ENCODE measurements at regions not wholly inside any gene's neighbourhood (a gene's known extent, or its start where the extent isn't known, plus 50 kb on each side); places are given as distances from the start of the nearest gene placed in this dataset.
"Not testable (repeated sequence)": the region's sequence is repeated elsewhere in the genome, so short reads cannot be mapped to it uniquely, and the experiment has no call there.

GRCh38 chr20:4434681-4435080, 185.6 kb upstream of the ADRA1D start:
- H2AFZ ChIP-seq (ENCODE audit: low read depth, low read length): no peak overlapping the region
- no peak overlapping the region for H3K9ac ChIP-seq (ENCODE audit: low read length)
- no peaks in the 10 kb centered on the region for H3K4me1 ChIP-seq (ENCODE audit: low read length)
- H3K9me3 ChIP-seq (ENCODE audit: insufficient read depth, low read length): no peaks in the 10 kb centered on the region
- H3K27me3 ChIP-seq (ENCODE audit: low read depth, low read length): peaks cover 64% of the 10 kb centered on the region
- no peak overlapping the region for H3K4me3 ChIP-seq (ENCODE audit: low read length)
- no peak overlapping the region for H3K4me2 ChIP-seq (ENCODE audit: low read length)
- no peaks in the 10 kb centered on the region for H3K79me2 ChIP-seq (ENCODE audit: low read length)
- no peaks in the 10 kb centered on the region for H4K20me1 ChIP-seq (ENCODE audit: insufficient read depth, low read length)
- TF ChIP-seq CTCF (IDR thresholded peaks at IDR 0.05; ENCODE audit: low read depth, low read length): no peak
- TF ChIP-seq EZH2phosphoT487 (IDR thresholded peaks at IDR 0.05; ENCODE audit: low read depth): no peak
- H3K36me3 ChIP-seq (replicated peaks; ENCODE audit: low read depth, low read length): no peaks in the 10 kb centered on the region
- H3K27ac ChIP-seq (ENCODE audit: low read length): no peak overlapping the region

- Histone ChIP-seq H4K20me1 (ENCODE audit: insufficient read depth, low read length) (no peaks in the 10 kb centered on the region), H2AFZ (ENCODE audit: low read depth, low read length) (no peak overlapping the region), H3K4me1 (ENCODE audit: low read length) (no peaks in the 10 kb centered on the region), H3K9me3 (ENCODE audit: insufficient read depth, low read length) (no peaks in the 10 kb centered on the region), H3K27ac (ENCODE audit: low read length) (no peak overlapping the region), H3K9ac (ENCODE audit: low read length) (no peak overlapping the region), H3K36me3 (replicated peaks; ENCODE audit: low read depth, low read length) (no peaks in the 10 kb centered on the region), H3K4me3 (ENCODE audit: low read length) (no peak overlapping the region), H3K4me2 (ENCODE audit: low read length) (no peak overlapping the region), H3K27me3 (ENCODE audit: low read depth, low read length) (peaks cover 38% of the 10 kb centered on the region), H3K79me2 (ENCODE audit: low read length) (no peaks in the 10 kb centered on the region)
- TF ChIP-seq EZH2phosphoT487 (IDR thresholded peaks at IDR 0.05; ENCODE audit: low read depth) (no peak), CTCF (IDR thresholded peaks at IDR 0.05; ENCODE audit: low read depth, low read length) (no peak)
These were observed 182.4 kb upstream of the ADRA1D start for GRCh38 chr20:4431446-4431845.

GRCh38 chr20:4430826-4431225, 181.7 kb upstream of the ADRA1D start:
- not testable (repeated sequence) for H3K27ac ChIP-seq (ENCODE audit: low read length); H3K9me3 ChIP-seq (ENCODE audit: insufficient read depth, low read length); H2AFZ ChIP-seq (ENCODE audit: low read depth, low read length); H4K20me1 ChIP-seq (ENCODE audit: insufficient read depth, low read length); H3K9ac ChIP-seq (ENCODE audit: low read length); H3K4me2 ChIP-seq (ENCODE audit: low read length); H3K79me2 ChIP-seq (ENCODE audit: low read length); H3K36me3 ChIP-seq (replicated peaks; ENCODE audit: low read depth, low read length); H3K4me1 ChIP-seq (ENCODE audit: low read length); H3K4me3 ChIP-seq (ENCODE audit: low read length)
- H3K27me3 ChIP-seq (ENCODE audit: low read depth, low read length): peaks cover 32% of the 10 kb centered on the region

GRCh38 chr20:4427940-4428586, 179.0 kb upstream of the ADRA1D start:
- Histone ChIP-seq H3K9ac (ENCODE audit: low read length) (no peak overlapping the region), H3K27me3 (ENCODE audit: low read depth, low read length) (peaks cover 36% of the 10 kb centered on the region), H4K20me1 (ENCODE audit: insufficient read depth, low read length) (no peaks in the 10 kb centered on the region), H2AFZ (ENCODE audit: low read depth, low read length) (no peak overlapping the region), H3K9me3 (ENCODE audit: insufficient read depth, low read length) (no peaks in the 10 kb centered on the region), H3K36me3 (replicated peaks; ENCODE audit: low read depth, low read length) (no peaks in the 10 kb centered on the region), H3K4me3 (ENCODE audit: low read length) (no peak overlapping the region), H3K79me2 (ENCODE audit: low read length) (no peaks in the 10 kb centered on the region), H3K27ac (ENCODE audit: low read length) (no peak overlapping the region), H3K4me1 (ENCODE audit: low read length) (no peaks in the 10 kb centered on the region), H3K4me2 (ENCODE audit: low read length) (no peak overlapping the region)
- TF ChIP-seq CTCF (IDR thresholded peaks at IDR 0.05; ENCODE audit: low read depth, low read length): no peak
- no peak for TF ChIP-seq EZH2phosphoT487 (IDR thresholded peaks at IDR 0.05; ENCODE audit: low read depth)
